Omental fat pad (tissue), 3 donors: ENCODE measurements at regions not wholly inside any gene's neighbourhood (a gene's known extent, or its start where the extent isn't known, plus 50 kb on each side); places are given as distances from the start of the nearest gene placed in this dataset.

Experiments used
- ATAC-seq: fragments of 150-250 bp; one replicate; pipeline ENCODE4 v1.9.1; 2016; ENCODE audit warnings: mild to moderate bottlenecking, moderate library complexity; ENCODE audit not compliant: low FRiP score
- DNase-seq: peaks from one replicate; pipeline ENCODE4 v3.0.0-alpha.2; 2019; ENCODE audit warnings: low spot score
- TF ChIP-seq, protein P1 (sequence below), 3 donors: fragments of 450-650 bp; IDR thresholded peaks; one replicate each; pipeline ENCODE4 v1.5.1; 2016 to 2017; ENCODE audit warnings: antibody characterized with exemption in 3 of 3, mild to moderate bottlenecking in 3 of 3, moderate library complexity in 2 of 3

DNA sequence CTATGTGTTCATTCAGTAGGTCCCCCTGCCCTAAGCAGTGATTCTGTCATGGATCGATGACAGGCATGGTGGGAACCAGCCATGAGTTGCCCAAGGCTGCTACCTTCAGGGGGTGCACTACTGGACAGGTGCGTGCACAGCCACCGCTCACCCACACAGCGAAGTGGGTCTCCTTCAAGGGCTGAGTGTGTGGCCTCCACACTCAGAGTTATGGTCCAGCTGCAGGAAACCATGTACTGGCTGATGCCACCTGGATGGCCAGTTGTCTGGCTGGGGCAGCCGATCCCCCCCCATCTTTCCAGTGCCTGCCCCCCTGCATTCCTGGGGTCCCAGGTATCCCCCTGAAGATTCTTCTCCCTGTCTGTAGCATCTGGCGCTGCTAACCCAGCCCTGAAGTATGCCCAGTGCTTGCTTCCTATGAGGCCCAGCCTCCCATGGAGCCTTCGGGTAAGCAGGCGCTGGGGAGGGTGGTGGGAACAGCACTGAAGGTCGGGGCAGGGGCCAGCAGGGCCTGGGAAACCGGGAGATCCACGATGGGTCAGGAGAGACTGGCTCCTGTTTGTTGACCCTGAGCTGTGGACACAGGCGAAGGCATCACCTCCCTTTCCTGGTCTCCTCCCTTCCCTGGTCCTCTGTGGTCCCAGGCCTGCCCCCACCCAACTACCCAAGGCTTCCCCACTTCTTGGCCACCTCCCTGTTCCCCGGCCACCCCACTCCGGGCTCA is 106.0 kb downstream of the VEGFA start:
- DNase-seq (no peak), ATAC-seq (no peak)
- TF ChIP-seq, protein P1, sequence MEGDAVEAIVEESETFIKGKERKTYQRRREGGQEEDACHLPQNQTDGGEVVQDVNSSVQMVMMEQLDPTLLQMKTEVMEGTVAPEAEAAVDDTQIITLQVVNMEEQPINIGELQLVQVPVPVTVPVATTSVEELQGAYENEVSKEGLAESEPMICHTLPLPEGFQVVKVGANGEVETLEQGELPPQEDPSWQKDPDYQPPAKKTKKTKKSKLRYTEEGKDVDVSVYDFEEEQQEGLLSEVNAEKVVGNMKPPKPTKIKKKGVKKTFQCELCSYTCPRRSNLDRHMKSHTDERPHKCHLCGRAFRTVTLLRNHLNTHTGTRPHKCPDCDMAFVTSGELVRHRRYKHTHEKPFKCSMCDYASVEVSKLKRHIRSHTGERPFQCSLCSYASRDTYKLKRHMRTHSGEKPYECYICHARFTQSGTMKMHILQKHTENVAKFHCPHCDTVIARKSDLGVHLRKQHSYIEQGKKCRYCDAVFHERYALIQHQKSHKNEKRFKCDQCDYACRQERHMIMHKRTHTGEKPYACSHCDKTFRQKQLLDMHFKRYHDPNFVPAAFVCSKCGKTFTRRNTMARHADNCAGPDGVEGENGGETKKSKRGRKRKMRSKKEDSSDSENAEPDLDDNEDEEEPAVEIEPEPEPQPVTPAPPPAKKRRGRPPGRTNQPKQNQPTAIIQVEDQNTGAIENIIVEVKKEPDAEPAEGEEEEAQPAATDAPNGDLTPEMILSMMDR (IDR thresholded peaks at IDR 0.05), result no peak

DNA sequence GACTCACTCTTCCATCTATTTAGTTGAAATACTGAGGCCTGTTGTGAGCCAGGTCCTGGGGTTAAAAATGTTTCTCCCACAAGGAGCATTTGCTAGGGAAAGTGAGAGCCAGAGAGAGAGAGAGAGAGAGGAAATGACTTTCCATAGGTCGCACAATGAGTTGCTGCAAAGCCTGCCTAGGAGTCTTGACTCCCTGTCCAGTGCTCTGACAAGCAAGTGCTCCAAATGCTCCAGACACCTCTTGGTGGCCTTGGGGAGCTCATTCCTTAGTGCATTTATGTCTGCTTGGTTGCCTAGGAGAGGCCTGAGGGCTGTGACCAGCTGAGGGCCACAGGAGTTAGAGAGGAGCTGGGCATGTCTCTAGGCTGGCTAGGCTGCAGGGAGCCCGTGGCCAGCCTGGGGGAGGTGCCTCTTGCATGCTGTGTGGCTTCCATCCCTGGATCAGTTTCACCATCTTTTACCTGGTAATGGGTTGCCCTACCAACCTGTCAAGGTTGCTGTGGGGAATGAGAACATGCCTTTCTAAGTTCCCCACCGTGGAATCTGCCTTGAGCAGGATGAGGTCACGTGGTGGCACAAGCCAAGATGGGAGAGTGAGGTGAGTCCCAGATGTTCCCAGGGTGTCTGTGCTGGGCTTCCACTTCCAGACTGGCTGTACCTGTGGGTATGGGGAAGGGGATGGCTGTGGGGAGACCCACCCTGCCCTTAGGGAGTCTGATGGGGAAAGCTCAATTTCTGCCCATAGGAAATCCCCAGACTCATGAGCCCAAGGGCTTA is 105.0 kb downstream of the VEGFA start:
- ATAC-seq (no peak), DNase-seq (no peak)
- TF ChIP-seq, protein P1 (IDR thresholded peaks at IDR 0.05), result no peak

DNA sequence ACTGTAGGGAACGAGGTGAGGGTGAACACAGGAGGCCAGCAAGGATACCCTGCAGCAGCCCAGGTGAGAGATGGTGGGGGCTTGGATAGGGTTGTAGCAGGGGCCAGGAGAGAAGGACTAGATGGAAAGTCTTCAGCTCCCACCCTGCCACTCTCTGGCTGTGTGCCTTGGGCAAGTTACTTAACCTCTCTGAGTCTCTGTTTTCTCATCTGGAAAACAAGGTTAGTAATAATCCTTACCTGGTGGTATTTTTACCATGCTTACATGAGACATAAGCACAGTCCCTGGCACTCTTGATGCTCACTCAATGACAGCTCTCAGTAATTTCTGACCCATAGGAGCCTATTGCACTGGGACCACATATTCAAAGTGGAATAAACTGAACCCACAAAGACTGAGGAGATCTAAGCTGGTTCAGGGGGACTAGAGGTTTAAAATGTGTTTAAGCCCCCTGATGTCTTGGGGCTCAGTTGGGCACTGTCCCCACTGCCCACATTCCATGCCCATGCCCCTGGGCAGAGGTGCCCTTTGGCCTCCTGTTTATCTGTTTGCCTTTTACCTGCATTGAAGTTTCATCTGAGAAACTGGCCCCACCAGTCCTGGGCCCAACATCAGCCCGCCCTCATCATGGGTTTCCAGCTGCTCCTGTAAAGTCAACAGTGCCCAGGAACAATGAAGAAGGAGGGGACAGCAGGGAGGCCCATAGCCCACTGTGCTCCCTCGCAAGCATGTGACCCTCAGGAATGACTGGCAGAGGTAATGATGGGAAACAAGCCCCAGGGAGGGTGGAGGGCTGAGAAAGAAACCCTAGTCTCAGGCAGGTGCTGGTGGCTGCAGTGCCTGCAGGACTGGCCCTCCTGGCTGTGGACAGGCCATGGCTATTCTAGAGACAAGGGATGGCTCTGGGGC is 104.0 kb downstream of the VEGFA start:
- ATAC-seq (no peak), DNase-seq (no peak)
- TF ChIP-seq, protein P1 (IDR thresholded peaks at IDR 0.05), result no peak

DNA sequence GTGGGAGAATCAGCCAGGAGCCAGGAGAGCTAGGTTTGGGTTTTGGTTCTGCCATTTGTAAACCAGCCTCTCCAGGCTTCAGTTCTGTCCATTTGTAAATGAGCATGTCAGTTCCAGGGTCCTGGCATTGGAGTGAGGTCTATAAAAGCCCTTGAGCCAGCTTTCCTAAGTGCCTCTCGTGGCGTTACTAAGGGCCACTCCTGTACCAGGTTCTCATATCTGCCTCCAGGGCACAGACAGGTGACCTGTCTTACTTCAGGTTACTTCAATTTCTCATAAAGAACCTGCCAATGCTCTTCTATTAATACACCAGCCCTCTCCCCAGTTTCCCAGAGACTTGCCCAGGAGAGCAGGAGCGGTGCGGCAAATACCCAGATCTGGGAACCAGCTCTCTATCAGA is 101.9 kb downstream of the VEGFA start:
- ATAC-seq, result no peak
- TF ChIP-seq, protein P1 (IDR thresholded peaks at IDR 0.05), result no peak
- no peak for DNase-seq

DNA sequence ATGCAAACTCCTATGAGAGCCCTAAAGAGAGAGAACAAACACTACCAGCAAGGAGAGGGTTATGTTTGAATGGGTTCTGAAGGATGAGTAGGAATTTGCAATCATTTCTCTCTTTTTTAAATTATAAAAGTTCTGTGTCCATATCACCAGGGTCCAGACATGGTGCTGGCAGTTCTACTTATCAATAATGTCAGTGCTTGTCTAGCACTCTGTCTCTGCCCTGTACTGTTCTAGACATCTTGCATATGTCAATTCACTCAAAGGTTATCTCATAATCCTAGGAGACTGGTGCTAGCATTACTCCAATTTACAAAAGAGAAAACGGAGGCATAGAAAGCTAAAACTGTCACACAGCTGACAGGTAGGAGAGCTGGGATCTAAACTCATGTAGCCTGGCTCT is 101.3 kb downstream of the VEGFA start:
- TF ChIP-seq, protein P1 (IDR thresholded peaks at IDR 0.05), result no peak
- ATAC-seq, result no peak
- DNase-seq, result no peak

DNA sequence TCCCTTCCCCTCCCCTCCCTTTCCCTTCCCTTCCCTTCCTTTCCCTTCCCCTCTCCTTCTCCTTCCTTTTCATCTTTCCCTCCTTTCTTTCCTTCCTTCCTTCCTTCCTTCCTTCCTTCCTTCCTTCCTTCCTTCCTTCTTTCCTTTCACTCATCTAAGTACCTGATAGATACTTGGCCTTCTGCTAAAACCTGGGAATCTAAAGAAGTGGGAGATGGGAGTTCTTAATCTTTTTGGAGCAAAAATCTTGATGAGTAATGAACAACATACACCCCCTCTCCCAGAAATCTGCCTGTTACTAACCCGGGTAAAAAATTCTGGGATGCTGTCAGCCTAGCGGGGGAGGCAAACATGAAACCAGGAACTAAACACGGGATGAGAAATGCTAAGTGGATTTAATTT is 100.7 kb downstream of the VEGFA start:
- ATAC-seq (peak; percentile 85), DNase-seq (no peak)
- TF ChIP-seq, protein P1 (IDR thresholded peaks at IDR 0.05), result no peak
